Adrenal gland (tissue), 5 donors: ENCODE measurements at regions not wholly inside any gene's neighbourhood (a gene's known extent, or its start where the extent isn't known, plus 50 kb on each side); places are given as distances from the start of the nearest gene placed in this dataset.

ENCODE experiments used
- POLR2A ChIP-seq, 2 donors: fragments of 450-650 bp; IDR thresholded peaks; one replicate each; pipeline ENCODE4 v1.6.1; 2017; ENCODE audit warnings: antibody characterized with exemption in 2 of 2, mild to moderate bottlenecking in 2 of 2, moderate library complexity in 1 of 2
- TF ChIP-seq, protein P1 (sequence below), 6 experiments: fragments of 450-650 bp in 4 of 6; fragments of 200-600 bp in 2 of 6; sonication (generic) in 1 of 6; IDR thresholded peaks; 1 replicate in 5 of 6; 2 replicates in 1 of 6; pipeline versions ENCODE4 v1.5.1 to v1.8.0; 2016 to 2021; ENCODE audit warnings: antibody characterized with exemption in 6 of 6, mild to moderate bottlenecking in 2 of 6, moderate library complexity in 1 of 6
- donor health status: DM: no; HTN: no; CAD: no.

GRCh38 chr5:52204310-52204709 lies 583.4 kb upstream of the ITGA1 start:
- TF ChIP-seq, protein P1, sequence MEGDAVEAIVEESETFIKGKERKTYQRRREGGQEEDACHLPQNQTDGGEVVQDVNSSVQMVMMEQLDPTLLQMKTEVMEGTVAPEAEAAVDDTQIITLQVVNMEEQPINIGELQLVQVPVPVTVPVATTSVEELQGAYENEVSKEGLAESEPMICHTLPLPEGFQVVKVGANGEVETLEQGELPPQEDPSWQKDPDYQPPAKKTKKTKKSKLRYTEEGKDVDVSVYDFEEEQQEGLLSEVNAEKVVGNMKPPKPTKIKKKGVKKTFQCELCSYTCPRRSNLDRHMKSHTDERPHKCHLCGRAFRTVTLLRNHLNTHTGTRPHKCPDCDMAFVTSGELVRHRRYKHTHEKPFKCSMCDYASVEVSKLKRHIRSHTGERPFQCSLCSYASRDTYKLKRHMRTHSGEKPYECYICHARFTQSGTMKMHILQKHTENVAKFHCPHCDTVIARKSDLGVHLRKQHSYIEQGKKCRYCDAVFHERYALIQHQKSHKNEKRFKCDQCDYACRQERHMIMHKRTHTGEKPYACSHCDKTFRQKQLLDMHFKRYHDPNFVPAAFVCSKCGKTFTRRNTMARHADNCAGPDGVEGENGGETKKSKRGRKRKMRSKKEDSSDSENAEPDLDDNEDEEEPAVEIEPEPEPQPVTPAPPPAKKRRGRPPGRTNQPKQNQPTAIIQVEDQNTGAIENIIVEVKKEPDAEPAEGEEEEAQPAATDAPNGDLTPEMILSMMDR (IDR thresholded peaks at IDR 0.05): no peak
- no peak for TF ChIP-seq POLR2A (IDR thresholded peaks at IDR 0.05)
